H1 (cell line): ENCODE measurements at regions not wholly inside any gene's neighbourhood (a gene's known extent, or its start where the extent isn't known, plus 50 kb on each side); places are given as distances from the start of the nearest gene placed in this dataset.
"Not testable (repeated sequence)": the region's sequence is repeated elsewhere in the genome, so short reads cannot be mapped to it uniquely, and the experiment has no call there.

ENCODE experiments used
- CTCF ChIA-PET: fragments of 300-600 bp; sonication (Branson Sonifier 250); formaldehyde crosslinking; loops from one replicate; lab custom pipeline; 2021; ENCODE audit not compliant: partially characterized antibody; lab: Charles Lee
- POLR2A ChIA-PET: fragments of 300-600 bp; sonication (Branson Sonifier 250); formaldehyde crosslinking; loops from one replicate; lab custom pipeline; 2021; ENCODE audit warnings: inconsistent platforms; ENCODE audit not compliant: partially characterized antibody; lab: Charles Lee
- DNase-seq, 2 experiments: peaks; one replicate each; pipeline versions ENCODE4 v3.0.0 to v3.0.0-alpha.2; 2010 to 2022; ENCODE audit warnings: low spot score in 2 of 2, low read depth in 1 of 2, mixed read lengths in 1 of 2
- FAIRE-seq: peaks from 2 replicates; lab custom pipeline; 2011; peaks lifted over from hg19 to GRCh38; lab: Jason Lieb, UNC
- H2AFZ ChIP-seq: 2 replicates; pipeline ENCODE4 v1.8.1; 2012; ENCODE audit warnings: low read length, inconsistent platforms
- H2AK5ac ChIP-seq: 2 replicates; pipeline ENCODE4 v1.6.1; 2013; ENCODE audit warnings: low read depth, low read length
- H2BK120ac ChIP-seq: replicated peaks from 2 replicates; pipeline ENCODE3; 2013; ENCODE audit warnings: low read depth, low read length, inconsistent platforms
- H2BK12ac ChIP-seq: 2 replicates; pipeline ENCODE4 v1.6.1; 2013; ENCODE audit warnings: low read depth, low read length
- H2BK15ac ChIP-seq: 2 replicates; pipeline ENCODE4 v1.6.1; 2013; ENCODE audit warnings: low read length
- H2BK20ac ChIP-seq: 2 replicates; pipeline ENCODE4 v1.6.1; 2013; ENCODE audit warnings: low read length
- H2BK5ac ChIP-seq: 2 replicates; pipeline ENCODE4 v1.6.1; 2013; ENCODE audit warnings: low read depth, low read length
- H3K14ac ChIP-seq: 2 replicates; pipeline ENCODE4 v1.6.1; 2013; ENCODE audit warnings: inconsistent platforms; ENCODE audit not compliant: insufficient read length
- H3K18ac ChIP-seq: 2 replicates; pipeline ENCODE4 v1.6.1; 2013; ENCODE audit warnings: low read length; ENCODE audit errors: extremely low read depth
- H3K23ac ChIP-seq: 2 replicates; pipeline ENCODE4 v1.6.1; 2013; ENCODE audit warnings: inconsistent platforms; ENCODE audit not compliant: insufficient read length
- H3K23me2 ChIP-seq: 2 replicates; pipeline ENCODE4 v1.6.1; 2013; ENCODE audit warnings: low read depth, low read length
- H3K27ac ChIP-seq: 2 replicates; pipeline ENCODE4 v1.6.1; 2011; ENCODE audit warnings: low read depth, low read length, inconsistent platforms
- H3K27me3 ChIP-seq, 4 experiments: replicated peaks in 1 of 4; 1 replicate in 1 of 4; 2 replicates in 3 of 4; pipeline versions ENCODE4 v1.6.1 to v1.8.1; 2011 to 2013; ENCODE audit warnings: low read length in 3 of 4, mild to moderate bottlenecking in 3 of 4, inconsistent platforms in 2 of 4, mixed read lengths in 2 of 4, moderate library complexity in 1 of 4; ENCODE audit not compliant: control insufficient read depth in 3 of 4, insufficient read depth in 3 of 4; ENCODE audit errors: extremely low read depth in 1 of 4
- H3K36me3 ChIP-seq, 4 experiments: 2 replicates each; pipeline versions ENCODE4 v1.6.1 to v1.8.1; 2011 to 2013; ENCODE audit warnings: mild to moderate bottlenecking in 4 of 4, low read length in 3 of 4, moderate library complexity in 2 of 4, control low read depth in 1 of 4, inconsistent platforms in 1 of 4; ENCODE audit not compliant: insufficient read depth in 4 of 4, control insufficient read depth in 2 of 4
- H3K4ac ChIP-seq: replicated peaks from 2 replicates; pipeline ENCODE3; 2013; ENCODE audit warnings: low read length, low read depth, mixed read lengths, inconsistent platforms; ENCODE audit not compliant: insufficient read length
- H3K4me1 ChIP-seq, 4 experiments: replicated peaks in 1 of 4; 1 replicate in 1 of 4; 2 replicates in 3 of 4; pipeline versions ENCODE4 v1.6.1 to v1.8.1; 2011 to 2013; ENCODE audit warnings: low read length in 3 of 4, inconsistent platforms in 2 of 4, mixed read lengths in 1 of 4; ENCODE audit not compliant: insufficient read depth in 4 of 4, control insufficient read depth in 3 of 4
- H3K4me2 ChIP-seq, 2 experiments: 2 replicates each; pipeline versions ENCODE4 v1.6.1 to v1.8.1; 2011 to 2013; ENCODE audit warnings: low read depth in 2 of 2, low read length in 2 of 2, control low read depth in 1 of 2, inconsistent platforms in 1 of 2, mild to moderate bottlenecking in 1 of 2; ENCODE audit not compliant: insufficient read depth in 1 of 2
- H3K4me3 ChIP-seq, 4 experiments: fragments of 200-600, 300-600 bp in 1 of 4; sonication (generic), shearing (Covaris generic), sonication (Bioruptor Twin) in 1 of 4; 2 replicates each; pipeline versions ENCODE4 v1.5.1 to v1.8.1; 2011 to 2016; ENCODE audit warnings: low read length in 4 of 4, low read depth in 3 of 4, control low read depth in 2 of 4, inconsistent platforms in 2 of 4, mild to moderate bottlenecking in 2 of 4, mixed read lengths in 1 of 4, moderate library complexity in 1 of 4; ENCODE audit not compliant: insufficient read depth in 2 of 4; ENCODE audit errors: extremely low read depth in 1 of 4
- H3K56ac ChIP-seq: replicated peaks from 2 replicates; pipeline ENCODE3; 2013; ENCODE audit warnings: low read depth, mild to moderate bottlenecking, mixed read lengths, low read length, inconsistent platforms; ENCODE audit not compliant: insufficient read length
- H3K79me1 ChIP-seq: 2 replicates; pipeline ENCODE4 v1.6.1; 2013; ENCODE audit warnings: low read depth, low read length, control low read depth
- H3K79me2 ChIP-seq, 2 experiments: 2 replicates each; pipeline versions ENCODE4 v1.6.1 to v1.8.1; 2012 to 2013; ENCODE audit warnings: low read length in 2 of 2, mild to moderate bottlenecking in 2 of 2, inconsistent platforms in 1 of 2; ENCODE audit not compliant: insufficient read depth in 2 of 2, control insufficient read depth in 1 of 2
- H3K9ac ChIP-seq, 4 experiments: replicated peaks in 1 of 4; 1 replicate in 1 of 4; 2 replicates in 3 of 4; pipeline versions ENCODE4 v1.6.1 to v1.8.1; 2011 to 2013; ENCODE audit warnings: low read depth in 3 of 4, low read length in 3 of 4, control low read depth in 2 of 4, mild to moderate bottlenecking in 2 of 4, moderate library complexity in 2 of 4, inconsistent platforms in 1 of 4; ENCODE audit errors: extremely low read depth in 1 of 4
- H3K9me3 ChIP-seq, 2 experiments: 2 replicates each; pipeline versions ENCODE4 v1.6.1 to v1.8.1; 2012 to 2013; ENCODE audit warnings: mild to moderate bottlenecking in 2 of 2, moderate library complexity in 2 of 2, control low read depth in 1 of 2, inconsistent platforms in 1 of 2, low read depth in 1 of 2, low read length in 1 of 2, mixed read lengths in 1 of 2; ENCODE audit not compliant: insufficient read depth in 2 of 2
- H4K20me1 ChIP-seq, 2 experiments: replicated peaks in 1 of 2; 2 replicates each; pipeline versions ENCODE3 to v1.8.1; 2011 to 2013; ENCODE audit warnings: inconsistent platforms in 2 of 2, low read length in 2 of 2, mild to moderate bottlenecking in 1 of 2; ENCODE audit not compliant: insufficient read depth in 2 of 2, control insufficient read depth in 1 of 2
- H4K5ac ChIP-seq: 2 replicates; pipeline ENCODE4 v1.6.1; 2013; ENCODE audit warnings: low read length, low read depth, mixed read lengths, inconsistent platforms; ENCODE audit not compliant: insufficient read length
- H4K8ac ChIP-seq: 2 replicates; pipeline ENCODE4 v1.8.0; 2013; ENCODE audit warnings: mild to moderate bottlenecking, moderate library complexity, low read length, inconsistent platforms; ENCODE audit not compliant: insufficient read depth; ENCODE audit errors: extremely low read depth
- H4K91ac ChIP-seq: replicated peaks from 2 replicates; pipeline ENCODE3; 2013; ENCODE audit warnings: low read length, mixed read lengths, inconsistent platforms; ENCODE audit not compliant: insufficient read length
- WGBS, 2 experiments: shearing (Covaris generic) in 1 of 2; methylation state at CpG; one replicate each; pipeline versions ENCODE4 v1.1.6 to v1.1.7; 2013 to 2015; ENCODE audit warnings: low lambda C conversion rate in 2 of 2, mixed read lengths in 2 of 2, inconsistent platforms in 1 of 2, low coverage in 1 of 2, missing lambda C conversion rate in 1 of 2; ENCODE audit not compliant: insufficient replicate concordance in 2 of 2, insufficient coverage in 1 of 2, insufficient read length in 1 of 2; ENCODE audit errors: extremely low coverage in 1 of 2, missing lambda C conversion rate in 1 of 2; 5-methylcytosine and 5-hydroxymethylcytosine counted together

DNA sequence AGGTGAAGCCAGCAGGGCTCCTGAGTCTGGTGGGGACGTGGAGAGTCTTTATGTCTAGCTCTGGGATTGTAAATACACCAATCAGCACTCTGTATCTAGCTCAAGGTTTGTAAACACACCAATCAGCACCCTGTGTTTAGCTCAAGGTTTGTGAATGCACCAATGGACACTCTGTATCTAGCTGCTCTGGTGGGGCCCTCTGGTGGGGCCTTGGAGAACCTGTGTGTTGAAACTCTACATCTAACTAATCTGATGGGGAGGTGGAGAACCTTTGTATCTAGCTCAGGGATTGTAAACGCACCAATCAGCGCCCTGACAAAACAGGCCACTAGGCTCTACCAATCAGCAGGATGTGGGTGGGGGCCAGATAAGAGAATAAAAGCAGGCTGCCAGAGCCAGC is 240.6 kb upstream of the PTGER4 start:
- H3K56ac ChIP-seq, H3K36me3 ChIP-seq, H2AFZ ChIP-seq, H2BK120ac ChIP-seq, POLR2A ChIA-PET, H2AK5ac ChIP-seq, H3K4me2 ChIP-seq, H3K23ac ChIP-seq, H3K4me1 ChIP-seq, H3K14ac ChIP-seq, H3K4me3 ChIP-seq, H4K5ac ChIP-seq, H3K79me1 ChIP-seq, H3K9me3 ChIP-seq, H4K91ac ChIP-seq, H4K20me1 ChIP-seq, H3K9ac ChIP-seq, H2BK15ac ChIP-seq, H4K8ac ChIP-seq, H3K23me2 ChIP-seq, H3K18ac ChIP-seq, FAIRE-seq, DNase-seq, H3K27me3 ChIP-seq, H3K4ac ChIP-seq, H3K79me2 ChIP-seq, H3K27ac ChIP-seq, H2BK20ac ChIP-seq, H2BK5ac ChIP-seq, H2BK12ac ChIP-seq: not testable (repeated sequence)
- 100% methylated on average over 3 of the region's 3 CpGs; no CpG with 5 or more reads in 1 of the 2 experiments for WGBS, 2 experiments
- CTCF ChIA-PET = interaction anchor here (1.0 kb wide), 1 partner anchor 12 kb away, joined by 3 read pairs; no protein-coding TSS in a partner anchor

DNA sequence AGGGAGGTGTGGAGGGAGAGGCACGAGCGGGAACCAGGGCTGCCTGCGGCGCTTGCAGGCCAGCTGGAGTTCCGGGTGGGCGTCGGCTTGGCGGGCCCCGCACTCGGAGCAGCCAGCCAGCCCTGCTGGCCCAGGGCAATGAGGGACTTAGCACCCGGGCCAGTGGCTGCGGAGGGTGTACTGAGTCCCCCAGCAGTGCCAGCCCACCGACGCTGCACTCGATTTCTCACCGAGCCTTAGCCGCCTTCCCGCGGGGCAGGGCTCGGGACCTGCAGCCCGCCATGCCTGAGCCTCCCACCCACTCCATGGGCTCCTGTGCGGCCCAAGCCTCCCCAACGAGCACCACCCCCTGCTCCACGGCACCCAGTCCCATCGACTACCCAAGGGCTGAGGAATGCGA is 241.1 kb upstream of the PTGER4 start:
- H4K91ac ChIP-seq, H3K27me3 ChIP-seq, H2AK5ac ChIP-seq, H2BK20ac ChIP-seq, H3K14ac ChIP-seq, H3K23me2 ChIP-seq, H2BK5ac ChIP-seq, H3K27ac ChIP-seq, H3K4me2 ChIP-seq, H3K9ac ChIP-seq, H3K9me3 ChIP-seq, H3K4me3 ChIP-seq, FAIRE-seq, H3K56ac ChIP-seq, H3K4me1 ChIP-seq, H2BK15ac ChIP-seq, H4K8ac ChIP-seq, H2BK12ac ChIP-seq, H3K18ac ChIP-seq, H3K23ac ChIP-seq, POLR2A ChIA-PET, H2BK120ac ChIP-seq, DNase-seq, H3K4ac ChIP-seq, H3K79me1 ChIP-seq, H2AFZ ChIP-seq, H4K5ac ChIP-seq, H3K79me2 ChIP-seq, H4K20me1 ChIP-seq, H3K36me3 ChIP-seq: not testable (repeated sequence)
- WGBS, 2 experiments = 97% methylated on average over 15 of the region's 26 CpGs; no CpG with 5 or more reads in 1 of the 2 experiments
- CTCF ChIA-PET = interaction anchor here (0.6 to 1.0 kb wide), 2 partner anchors 11 to 708 kb away, joined by 3 read pairs; no protein-coding TSS in a partner anchor
